HG03469 (cell line): ENCODE measurements at regions not wholly inside any gene's neighbourhood (a gene's known extent, or its start where the extent isn't known, plus 50 kb on each side); places are given as distances from the start of the nearest gene placed in this dataset.

Experiments used
- ATAC-seq: cut with Tn5 transposase; IDR thresholded peaks from one replicate; pipeline ENCODE4 v1.9.1; 2021; ENCODE audit warnings: mild to moderate bottlenecking, moderate library complexity, moderate number of reproducible peaks; ENCODE audit not compliant: unreplicated experiment

- no peak for ATAC-seq
Measured at GRCh38 chr20:16123623-16124022, 449.6 kb downstream of the KIF16B start.

GRCh38 chr20:16119909-16120308 lies 453.3 kb downstream of the KIF16B start:
- ATAC-seq = no peak

GRCh38 chr20:16115911-16116552 lies 457.2 kb downstream of the KIF16B start:
- ATAC-seq = no peak

GRCh38 chr20:16113736-16114135 lies 459.5 kb downstream of the KIF16B start:
- ATAC-seq = no peak

GRCh38 chr20:16111852-16112412 lies 461.3 kb downstream of the KIF16B start:
- no peak for ATAC-seq

GRCh38 chr20:16111172-16111832 lies 461.9 kb downstream of the KIF16B start:
- ATAC-seq = no peak

GRCh38 chr20:16107172-16107870 lies 465.9 kb downstream of the KIF16B start:
- no peak for ATAC-seq

GRCh38 chr20:16106191-16106849 lies 466.9 kb downstream of the KIF16B start:
- no peak for ATAC-seq

GRCh38 chr20:16104783-16105182 lies 468.5 kb downstream of the KIF16B start:
- ATAC-seq = no peak
